ENCODE measurements at regions not wholly inside any gene's neighbourhood (a gene's known extent, or its start where the extent isn't known, plus 50 kb on each side); places are given as distances from the start of the nearest gene placed in this dataset.

DNA sequence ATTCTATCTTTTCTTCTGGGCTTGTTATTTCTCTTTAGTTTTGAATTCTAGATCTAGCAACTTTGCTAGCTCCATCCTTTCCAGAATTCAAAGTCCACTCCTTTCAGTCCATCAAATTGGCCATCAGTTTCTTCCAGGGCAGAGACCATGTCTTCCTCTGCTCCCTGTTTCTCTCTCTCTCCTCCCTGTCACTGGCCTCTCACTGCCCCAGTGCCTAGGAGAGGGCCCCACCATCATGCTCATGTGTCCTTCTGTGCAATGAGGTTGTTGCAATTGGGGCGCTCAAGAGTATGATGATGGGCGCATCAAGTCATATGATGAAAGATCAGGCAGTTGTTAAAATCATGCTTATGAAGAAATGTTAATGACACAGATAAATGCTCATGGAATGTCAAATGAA is 159.2 kb upstream of the HS6ST1 start:
- TF ChIP-seq, protein P1, sequence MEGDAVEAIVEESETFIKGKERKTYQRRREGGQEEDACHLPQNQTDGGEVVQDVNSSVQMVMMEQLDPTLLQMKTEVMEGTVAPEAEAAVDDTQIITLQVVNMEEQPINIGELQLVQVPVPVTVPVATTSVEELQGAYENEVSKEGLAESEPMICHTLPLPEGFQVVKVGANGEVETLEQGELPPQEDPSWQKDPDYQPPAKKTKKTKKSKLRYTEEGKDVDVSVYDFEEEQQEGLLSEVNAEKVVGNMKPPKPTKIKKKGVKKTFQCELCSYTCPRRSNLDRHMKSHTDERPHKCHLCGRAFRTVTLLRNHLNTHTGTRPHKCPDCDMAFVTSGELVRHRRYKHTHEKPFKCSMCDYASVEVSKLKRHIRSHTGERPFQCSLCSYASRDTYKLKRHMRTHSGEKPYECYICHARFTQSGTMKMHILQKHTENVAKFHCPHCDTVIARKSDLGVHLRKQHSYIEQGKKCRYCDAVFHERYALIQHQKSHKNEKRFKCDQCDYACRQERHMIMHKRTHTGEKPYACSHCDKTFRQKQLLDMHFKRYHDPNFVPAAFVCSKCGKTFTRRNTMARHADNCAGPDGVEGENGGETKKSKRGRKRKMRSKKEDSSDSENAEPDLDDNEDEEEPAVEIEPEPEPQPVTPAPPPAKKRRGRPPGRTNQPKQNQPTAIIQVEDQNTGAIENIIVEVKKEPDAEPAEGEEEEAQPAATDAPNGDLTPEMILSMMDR (IDR thresholded peaks at IDR 0.05): no peak
- TF ChIP-seq, protein P2, sequence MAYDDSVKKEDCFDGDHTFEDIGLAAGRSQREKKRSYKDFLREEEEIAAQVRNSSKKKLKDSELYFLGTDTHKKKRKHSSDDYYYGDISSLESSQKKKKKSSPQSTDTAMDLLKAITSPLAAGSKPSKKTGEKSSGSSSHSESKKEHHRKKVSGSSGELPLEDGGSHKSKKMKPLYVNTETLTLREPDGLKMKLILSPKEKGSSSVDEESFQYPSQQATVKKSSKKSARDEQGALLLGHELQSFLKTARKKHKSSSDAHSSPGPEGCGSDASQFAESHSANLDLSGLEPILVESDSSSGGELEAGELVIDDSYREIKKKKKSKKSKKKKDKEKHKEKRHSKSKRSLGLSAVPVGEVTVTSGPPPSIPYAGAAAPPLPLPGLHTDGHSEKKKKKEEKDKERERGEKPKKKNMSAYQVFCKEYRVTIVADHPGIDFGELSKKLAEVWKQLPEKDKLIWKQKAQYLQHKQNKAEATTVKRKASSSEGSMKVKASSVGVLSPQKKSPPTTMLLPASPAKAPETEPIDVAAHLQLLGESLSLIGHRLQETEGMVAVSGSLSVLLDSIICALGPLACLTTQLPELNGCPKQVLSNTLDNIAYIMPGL (CRISPR knock-in tag; IDR thresholded peaks at IDR 0.05): no peak
- TF ChIP-seq, protein P3, sequence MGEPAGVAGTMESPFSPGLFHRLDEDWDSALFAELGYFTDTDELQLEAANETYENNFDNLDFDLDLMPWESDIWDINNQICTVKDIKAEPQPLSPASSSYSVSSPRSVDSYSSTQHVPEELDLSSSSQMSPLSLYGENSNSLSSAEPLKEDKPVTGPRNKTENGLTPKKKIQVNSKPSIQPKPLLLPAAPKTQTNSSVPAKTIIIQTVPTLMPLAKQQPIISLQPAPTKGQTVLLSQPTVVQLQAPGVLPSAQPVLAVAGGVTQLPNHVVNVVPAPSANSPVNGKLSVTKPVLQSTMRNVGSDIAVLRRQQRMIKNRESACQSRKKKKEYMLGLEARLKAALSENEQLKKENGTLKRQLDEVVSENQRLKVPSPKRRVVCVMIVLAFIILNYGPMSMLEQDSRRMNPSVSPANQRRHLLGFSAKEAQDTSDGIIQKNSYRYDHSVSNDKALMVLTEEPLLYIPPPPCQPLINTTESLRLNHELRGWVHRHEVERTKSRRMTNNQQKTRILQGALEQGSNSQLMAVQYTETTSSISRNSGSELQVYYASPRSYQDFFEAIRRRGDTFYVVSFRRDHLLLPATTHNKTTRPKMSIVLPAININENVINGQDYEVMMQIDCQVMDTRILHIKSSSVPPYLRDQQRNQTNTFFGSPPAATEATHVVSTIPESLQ (CRISPR knock-in tag; IDR thresholded peaks at IDR 0.05): no peak
- TF ChIP-seq NR1H2 (CRISPR knock-in tag; IDR thresholded peaks at IDR 0.05) (no peak), HMGA2 (CRISPR knock-in tag; IDR thresholded peaks at IDR 0.05) (no peak), NFE2L1 (CRISPR knock-in tag; IDR thresholded peaks at IDR 0.05) (no peak), CREB1 (CRISPR knock-in tag; IDR thresholded peaks at IDR 0.05) (no peak), JAZF1 (CRISPR knock-in tag; IDR thresholded peaks at IDR 0.05) (no peak)
- TF ChIP-seq, protein P4, sequence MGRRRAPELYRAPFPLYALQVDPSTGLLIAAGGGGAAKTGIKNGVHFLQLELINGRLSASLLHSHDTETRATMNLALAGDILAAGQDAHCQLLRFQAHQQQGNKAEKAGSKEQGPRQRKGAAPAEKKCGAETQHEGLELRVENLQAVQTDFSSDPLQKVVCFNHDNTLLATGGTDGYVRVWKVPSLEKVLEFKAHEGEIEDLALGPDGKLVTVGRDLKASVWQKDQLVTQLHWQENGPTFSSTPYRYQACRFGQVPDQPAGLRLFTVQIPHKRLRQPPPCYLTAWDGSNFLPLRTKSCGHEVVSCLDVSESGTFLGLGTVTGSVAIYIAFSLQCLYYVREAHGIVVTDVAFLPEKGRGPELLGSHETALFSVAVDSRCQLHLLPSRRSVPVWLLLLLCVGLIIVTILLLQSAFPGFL (CRISPR knock-in tag; IDR thresholded peaks at IDR 0.05; ENCODE audit: borderline replicate concordance): no peak
- TF ChIP-seq, protein P5, sequence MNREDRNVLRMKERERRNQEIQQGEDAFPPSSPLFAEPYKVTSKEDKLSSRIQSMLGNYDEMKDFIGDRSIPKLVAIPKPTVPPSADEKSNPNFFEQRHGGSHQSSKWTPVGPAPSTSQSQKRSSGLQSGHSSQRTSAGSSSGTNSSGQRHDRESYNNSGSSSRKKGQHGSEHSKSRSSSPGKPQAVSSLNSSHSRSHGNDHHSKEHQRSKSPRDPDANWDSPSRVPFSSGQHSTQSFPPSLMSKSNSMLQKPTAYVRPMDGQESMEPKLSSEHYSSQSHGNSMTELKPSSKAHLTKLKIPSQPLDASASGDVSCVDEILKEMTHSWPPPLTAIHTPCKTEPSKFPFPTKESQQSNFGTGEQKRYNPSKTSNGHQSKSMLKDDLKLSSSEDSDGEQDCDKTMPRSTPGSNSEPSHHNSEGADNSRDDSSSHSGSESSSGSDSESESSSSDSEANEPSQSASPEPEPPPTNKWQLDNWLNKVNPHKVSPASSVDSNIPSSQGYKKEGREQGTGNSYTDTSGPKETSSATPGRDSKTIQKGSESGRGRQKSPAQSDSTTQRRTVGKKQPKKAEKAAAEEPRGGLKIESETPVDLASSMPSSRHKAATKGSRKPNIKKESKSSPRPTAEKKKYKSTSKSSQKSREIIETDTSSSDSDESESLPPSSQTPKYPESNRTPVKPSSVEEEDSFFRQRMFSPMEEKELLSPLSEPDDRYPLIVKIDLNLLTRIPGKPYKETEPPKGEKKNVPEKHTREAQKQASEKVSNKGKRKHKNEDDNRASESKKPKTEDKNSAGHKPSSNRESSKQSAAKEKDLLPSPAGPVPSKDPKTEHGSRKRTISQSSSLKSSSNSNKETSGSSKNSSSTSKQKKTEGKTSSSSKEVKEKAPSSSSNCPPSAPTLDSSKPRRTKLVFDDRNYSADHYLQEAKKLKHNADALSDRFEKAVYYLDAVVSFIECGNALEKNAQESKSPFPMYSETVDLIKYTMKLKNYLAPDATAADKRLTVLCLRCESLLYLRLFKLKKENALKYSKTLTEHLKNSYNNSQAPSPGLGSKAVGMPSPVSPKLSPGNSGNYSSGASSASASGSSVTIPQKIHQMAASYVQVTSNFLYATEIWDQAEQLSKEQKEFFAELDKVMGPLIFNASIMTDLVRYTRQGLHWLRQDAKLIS (CRISPR knock-in tag; IDR thresholded peaks at IDR 0.05; ENCODE audit: borderline replicate concordance): no peak
- TF ChIP-seq, protein P6, sequence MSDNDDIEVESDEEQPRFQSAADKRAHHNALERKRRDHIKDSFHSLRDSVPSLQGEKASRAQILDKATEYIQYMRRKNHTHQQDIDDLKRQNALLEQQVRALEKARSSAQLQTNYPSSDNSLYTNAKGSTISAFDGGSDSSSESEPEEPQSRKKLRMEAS (CRISPR knock-in tag; IDR thresholded peaks at IDR 0.05): no peak
- TF ChIP-seq, protein P7, sequence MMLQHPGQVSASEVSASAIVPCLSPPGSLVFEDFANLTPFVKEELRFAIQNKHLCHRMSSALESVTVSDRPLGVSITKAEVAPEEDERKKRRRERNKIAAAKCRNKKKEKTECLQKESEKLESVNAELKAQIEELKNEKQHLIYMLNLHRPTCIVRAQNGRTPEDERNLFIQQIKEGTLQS (CRISPR knock-in tag; conservative IDR thresholded peaks at IDR 0.05): no peak
- TF ChIP-seq, protein P8, sequence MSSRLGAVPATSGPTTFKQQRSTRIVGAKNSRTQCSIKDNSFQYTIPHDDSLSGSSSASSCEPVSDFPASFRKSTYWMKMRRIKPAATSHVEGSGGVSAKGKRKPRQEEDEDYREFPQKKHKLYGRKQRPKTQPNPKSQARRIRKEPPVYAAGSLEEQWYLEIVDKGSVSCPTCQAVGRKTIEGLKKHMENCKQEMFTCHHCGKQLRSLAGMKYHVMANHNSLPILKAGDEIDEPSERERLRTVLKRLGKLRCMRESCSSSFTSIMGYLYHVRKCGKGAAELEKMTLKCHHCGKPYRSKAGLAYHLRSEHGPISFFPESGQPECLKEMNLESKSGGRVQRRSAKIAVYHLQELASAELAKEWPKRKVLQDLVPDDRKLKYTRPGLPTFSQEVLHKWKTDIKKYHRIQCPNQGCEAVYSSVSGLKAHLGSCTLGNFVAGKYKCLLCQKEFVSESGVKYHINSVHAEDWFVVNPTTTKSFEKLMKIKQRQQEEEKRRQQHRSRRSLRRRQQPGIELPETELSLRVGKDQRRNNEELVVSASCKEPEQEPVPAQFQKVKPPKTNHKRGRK (CRISPR knock-in tag; IDR thresholded peaks at IDR 0.05; ENCODE audit: borderline replicate concordance): no peak
- TF ChIP-seq, protein P9, sequence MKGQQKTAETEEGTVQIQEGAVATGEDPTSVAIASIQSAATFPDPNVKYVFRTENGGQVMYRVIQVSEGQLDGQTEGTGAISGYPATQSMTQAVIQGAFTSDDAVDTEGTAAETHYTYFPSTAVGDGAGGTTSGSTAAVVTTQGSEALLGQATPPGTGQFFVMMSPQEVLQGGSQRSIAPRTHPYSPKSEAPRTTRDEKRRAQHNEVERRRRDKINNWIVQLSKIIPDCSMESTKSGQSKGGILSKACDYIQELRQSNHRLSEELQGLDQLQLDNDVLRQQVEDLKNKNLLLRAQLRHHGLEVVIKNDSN (CRISPR knock-in tag; IDR thresholded peaks at IDR 0.05): no peak
